WTC11 (cell line): ENCODE measurements at regions not wholly inside any gene's neighbourhood (a gene's known extent, or its start where the extent isn't known, plus 50 kb on each side); places are given as distances from the start of the nearest gene placed in this dataset.

Experiments
- ATF3 ChIP-seq: sonication (generic); formaldehyde crosslinking; conservative IDR thresholded peaks from 2 replicates; pipeline ENCODE4 v1.8.1; 2022; ENCODE audit warnings: mild to moderate bottlenecking, missing genetic modification reagents
- CDX4 ChIP-seq: fragments of 250-450 bp; sonication (Bioruptor Pico); IDR thresholded peaks from 2 replicates; pipeline ENCODE4 v1.9.0; 2021; ENCODE audit warnings: moderate library complexity, mild to moderate bottlenecking, inconsistent platforms, borderline replicate concordance
- CREB1 ChIP-seq: sonication (generic); formaldehyde crosslinking; IDR thresholded peaks from 2 replicates; pipeline ENCODE4 v1.8.0; 2023; ENCODE audit warnings: mild to moderate bottlenecking, missing genetic modification reagents
- CTCF ChIP-seq: fragments of 200-600 bp; IDR thresholded peaks from 2 replicates; pipeline ENCODE4 v1.8.0; 2022; ENCODE audit warnings: antibody characterized with exemption
- ELF4 ChIP-seq: sonication (generic); formaldehyde crosslinking; IDR thresholded peaks from 2 replicates; pipeline ENCODE4 v1.8.1; 2022; ENCODE audit warnings: low read depth, mild to moderate bottlenecking, moderate library complexity, missing genetic modification reagents
- ESRRA ChIP-seq: sonication (generic); formaldehyde crosslinking; IDR thresholded peaks from 2 replicates; pipeline ENCODE4 v1.8.1; 2022; ENCODE audit warnings: mild to moderate bottlenecking, missing genetic modification reagents, borderline replicate concordance
- FOXJ3 ChIP-seq: sonication (generic); formaldehyde crosslinking; IDR thresholded peaks from 2 replicates; pipeline ENCODE4 v1.9.0; 2021; ENCODE audit warnings: missing genetic modification reagents, mild to moderate bottlenecking, borderline replicate concordance
- GABPB1 ChIP-seq: sonication (generic); formaldehyde crosslinking; IDR thresholded peaks from 2 replicates; pipeline ENCODE4 v1.8.1; 2023; ENCODE audit warnings: mild to moderate bottlenecking, missing genetic modification reagents
- IRF2 ChIP-seq: sonication (generic); formaldehyde crosslinking; IDR thresholded peaks from 2 replicates; pipeline ENCODE4 v1.8.0; 2022; ENCODE audit warnings: low read depth, missing genetic modification reagents, borderline replicate concordance
- NFYB ChIP-seq: sonication (generic); formaldehyde crosslinking; conservative IDR thresholded peaks from 2 replicates; pipeline ENCODE4 v1.8.0; 2022; ENCODE audit warnings: low read depth, missing genetic modification reagents
- ZNF317 ChIP-seq: sonication (generic); formaldehyde crosslinking; IDR thresholded peaks from 2 replicates; pipeline ENCODE4 v1.8.1; 2023; ENCODE audit warnings: low read depth, mild to moderate bottlenecking, moderate library complexity, missing genetic modification reagents, borderline replicate concordance
- ZNF423 ChIP-seq: fragments of 250-450 bp; sonication (Bioruptor Pico); IDR thresholded peaks from 2 replicates; pipeline ENCODE4 v2.1.2; 2022; ENCODE audit warnings: mild to moderate bottlenecking, moderate library complexity

GRCh38 chr2:2547911-2548310 is 216.8 kb upstream of the MYT1L start:
- TF ChIP-seq CTCF (no peak), ESRRA (CRISPR knock-in tag) (no peak), ELF4 (CRISPR knock-in tag) (no peak), FOXJ3 (CRISPR knock-in tag) (no peak), CDX4 (CRISPR knock-in tag) (no peak), IRF2 (CRISPR knock-in tag) (no peak), ATF3 (CRISPR knock-in tag) (no peak), GABPB1 (CRISPR knock-in tag) (no peak), ZNF317 (no peak), CREB1 (no peak), NFYB (CRISPR knock-in tag) (no peak), ZNF423 (CRISPR knock-in tag) (no peak)
